Stimulated activated effector memory CD8-positive, alpha-beta T cell treated with anti-CD3 and anti-CD28 coated beads, Interleukin-12 subunit alpha, Interleukin-12 subunit beta, amount 100 ng/mL, for 72 hours (primary cell): ENCODE measurements at regions not wholly inside any gene's neighbourhood (a gene's known extent, or its start where the extent isn't known, plus 50 kb on each side); places are given as distances from the start of the nearest gene placed in this dataset.
"Not testable (repeated sequence)": the region's sequence is repeated elsewhere in the genome, so short reads cannot be mapped to it uniquely, and the experiment has no call there.

Experiments
- ATAC-seq: fragments of 150-1000 bp; cut with Tn5 transposase; 2 replicates; pipeline ENCODE4 v1.10.0; 2021
- DNase-seq, 2 donors: peaks; one replicate each; pipeline ENCODE4 v3.0.0; 2021 to 2022; ENCODE audit warnings: low spot score in 2 of 2
- H3K27ac Mint-ChIP-seq: one replicate; pipeline ENCODE4 v1.8.0; 2022; ENCODE audit warnings: mild to moderate bottlenecking, mixed read lengths
- H3K36me3 Mint-ChIP-seq: one replicate; pipeline ENCODE4 v1.8.0; 2022; ENCODE audit warnings: mild to moderate bottlenecking, mixed read lengths
- H3K4me1 Mint-ChIP-seq: one replicate; pipeline ENCODE4 v1.8.0; 2022; ENCODE audit warnings: mixed read lengths
- H3K4me3 Mint-ChIP-seq: one replicate; pipeline ENCODE4 v1.8.0; 2022; ENCODE audit warnings: mild to moderate bottlenecking, mixed read lengths
- H3K9me3 Mint-ChIP-seq: one replicate; pipeline ENCODE4 v1.8.0; 2022; ENCODE audit warnings: mixed read lengths

GRCh38 chr5:118193194-118193905 lies 795.0 kb downstream of the DTWD2 start:
- DNase-seq: no peak
- no peak overlapping the region for H3K27ac Mint-ChIP-seq

GRCh38 chr5:118185018-118185417 lies 803.3 kb downstream of the DTWD2 start:
- H3K4me1 Mint-ChIP-seq: no peaks in the 10 kb centered on the region
- no peak overlapping the region for H3K27ac Mint-ChIP-seq
- peaks cover 6% of the 10 kb centered on the region for H3K9me3 Mint-ChIP-seq
- H3K36me3 Mint-ChIP-seq: no peaks in the 10 kb centered on the region
- ATAC-seq (no peak), DNase-seq (no peak)
- H3K4me3 Mint-ChIP-seq: no peak overlapping the region

More at GRCh38 chr5:118193194-118193905, 795.0 kb downstream of the DTWD2 start:
- no peak for ATAC-seq
- no peaks in the 10 kb centered on the region for H3K36me3 Mint-ChIP-seq
- peaks cover 18% of the 10 kb centered on the region for H3K9me3 Mint-ChIP-seq
- no peak overlapping the region for H3K4me3 Mint-ChIP-seq
- no peaks in the 10 kb centered on the region for H3K4me1 Mint-ChIP-seq

GRCh38 chr5:118176146-118176545 lies 812.2 kb downstream of the DTWD2 start:
- H3K4me1 Mint-ChIP-seq: no peaks in the 10 kb centered on the region
- ATAC-seq (no peak), DNase-seq (no peak)
- H3K27ac Mint-ChIP-seq: no peak overlapping the region
- no peaks in the 10 kb centered on the region for H3K36me3 Mint-ChIP-seq
- H3K9me3 Mint-ChIP-seq: peaks cover 19% of the 10 kb centered on the region
- H3K4me3 Mint-ChIP-seq: no peak overlapping the region

GRCh38 chr5:118174671-118175070 lies 813.7 kb downstream of the DTWD2 start:
- Mint-ChIP-seq H3K4me1 (no peaks in the 10 kb centered on the region), H3K9me3 (peaks cover 16% of the 10 kb centered on the region), H3K4me3 (no peak overlapping the region), H3K27ac (no peak overlapping the region), H3K36me3 (no peaks in the 10 kb centered on the region)
- DNase-seq (no peak), ATAC-seq (no peak)

GRCh38 chr5:118173340-118173739 lies 815.0 kb downstream of the DTWD2 start:
- Mint-ChIP-seq H3K27ac (no peak overlapping the region), H3K36me3 (no peaks in the 10 kb centered on the region), H3K9me3 (peaks cover 13% of the 10 kb centered on the region), H3K4me3 (no peak overlapping the region), H3K4me1 (no peaks in the 10 kb centered on the region)
- no peak for DNase-seq
- ATAC-seq: no peak

GRCh38 chr5:118165619-118166018 lies 822.7 kb downstream of the DTWD2 start:
- H3K9me3 Mint-ChIP-seq: peaks cover 8% of the 10 kb centered on the region

GRCh38 chr5:118156181-118156580 lies 832.2 kb downstream of the DTWD2 start:
- Mint-ChIP-seq H3K4me3 (no peak overlapping the region), H3K36me3 (no peaks in the 10 kb centered on the region), H3K9me3 (peaks cover 9% of the 10 kb centered on the region), H3K4me1 (no peaks in the 10 kb centered on the region), H3K27ac (no peak overlapping the region)
- no peak for DNase-seq
- no peak for ATAC-seq

More at GRCh38 chr5:118165619-118166018, 822.7 kb downstream of the DTWD2 start:
- Mint-ChIP-seq H3K27ac (no peak overlapping the region), H3K36me3 (no peaks in the 10 kb centered on the region), H3K4me1 (no peaks in the 10 kb centered on the region), H3K4me3 (no peak overlapping the region)
- DNase-seq: no peak
- ATAC-seq: no peak

GRCh38 chr5:118146824-118147223 lies 841.5 kb downstream of the DTWD2 start:
- no peak overlapping the region for H3K27ac Mint-ChIP-seq
- ATAC-seq (no peak), DNase-seq (no peak)
- H3K4me3 Mint-ChIP-seq: no peak overlapping the region
- H3K36me3 Mint-ChIP-seq: no peaks in the 10 kb centered on the region
- peaks cover 16% of the 10 kb centered on the region for H3K9me3 Mint-ChIP-seq
- H3K4me1 Mint-ChIP-seq: no peaks in the 10 kb centered on the region

- peaks cover 24% of the 10 kb centered on the region for H3K9me3 Mint-ChIP-seq
- DNase-seq (no peak), ATAC-seq (no peak)
- H3K36me3 Mint-ChIP-seq: no peaks in the 10 kb centered on the region
- H3K4me3 Mint-ChIP-seq: no peak overlapping the region
- H3K27ac Mint-ChIP-seq: no peak overlapping the region
- no peaks in the 10 kb centered on the region for H3K4me1 Mint-ChIP-seq
These were observed 843.8 kb downstream of the DTWD2 start for GRCh38 chr5:118144540-118144939.

- H3K27ac Mint-ChIP-seq: no peak overlapping the region
- peaks cover 23% of the 10 kb centered on the region for H3K9me3 Mint-ChIP-seq
- no peaks in the 10 kb centered on the region for H3K36me3 Mint-ChIP-seq
- no peak for DNase-seq
- H3K4me3 Mint-ChIP-seq: no peak overlapping the region
- H3K4me1 Mint-ChIP-seq: no peaks in the 10 kb centered on the region
- no peak for ATAC-seq
These were observed 849.0 kb downstream of the DTWD2 start for GRCh38 chr5:118139361-118139760.

- no peak for DNase-seq
- Mint-ChIP-seq H3K4me3 (no peak overlapping the region), H3K9me3 (peaks cover 6% of the 10 kb centered on the region), H3K36me3 (no peaks in the 10 kb centered on the region), H3K4me1 (no peaks in the 10 kb centered on the region), H3K27ac (no peak overlapping the region)
- no peak for ATAC-seq
These were observed 862.2 kb downstream of the DTWD2 start for GRCh38 chr5:118126159-118126558.

GRCh38 chr5:118125687-118126086 lies 862.7 kb downstream of the DTWD2 start:
- Mint-ChIP-seq H3K36me3 (no peaks in the 10 kb centered on the region), H3K27ac (no peak overlapping the region), H3K4me3 (no peak overlapping the region), H3K9me3 (peaks cover 8% of the 10 kb centered on the region), H3K4me1 (no peaks in the 10 kb centered on the region)
- no peak for DNase-seq
- no peak for ATAC-seq

GRCh38 chr5:118121258-118121657 lies 867.1 kb downstream of the DTWD2 start:
- H3K27ac Mint-ChIP-seq: no peak overlapping the region
- no peak for ATAC-seq
- H3K4me3 Mint-ChIP-seq: no peak overlapping the region
- H3K4me1 Mint-ChIP-seq: no peaks in the 10 kb centered on the region
- H3K36me3 Mint-ChIP-seq: no peaks in the 10 kb centered on the region
- no peak for DNase-seq
- peaks cover 20% of the 10 kb centered on the region for H3K9me3 Mint-ChIP-seq

GRCh38 chr5:118115791-118116190 lies 872.6 kb downstream of the DTWD2 start:
- no peak overlapping the region for H3K4me3 Mint-ChIP-seq
- DNase-seq (no peak), ATAC-seq (no peak)
- no peak overlapping the region for H3K27ac Mint-ChIP-seq
- H3K9me3 Mint-ChIP-seq: peaks cover 19% of the 10 kb centered on the region
- no peaks in the 10 kb centered on the region for H3K36me3 Mint-ChIP-seq
- no peaks in the 10 kb centered on the region for H3K4me1 Mint-ChIP-seq

GRCh38 chr5:118111956-118112355 lies 876.4 kb downstream of the DTWD2 start:
- Mint-ChIP-seq H3K4me3 (no peak overlapping the region), H3K27ac (no peak overlapping the region), H3K36me3 (no peaks in the 10 kb centered on the region), H3K4me1 (no peaks in the 10 kb centered on the region), H3K9me3 (peaks cover 18% of the 10 kb centered on the region)
- DNase-seq (no peak), ATAC-seq (no peak)

- peaks cover 16% of the 10 kb centered on the region for H3K9me3 Mint-ChIP-seq
- DNase-seq, H3K36me3 Mint-ChIP-seq, H3K4me3 Mint-ChIP-seq, H3K27ac Mint-ChIP-seq, ATAC-seq, H3K4me1 Mint-ChIP-seq: not testable (repeated sequence)
These were observed 881.1 kb downstream of the DTWD2 start for GRCh38 chr5:118107246-118107645.
